K562 (cell line): ENCODE measurements at regions not wholly inside any gene's neighbourhood (a gene's known extent, or its start where the extent isn't known, plus 50 kb on each side); places are given as distances from the start of the nearest gene placed in this dataset.

ENCODE experiments used
- BRCA1 ChIP-seq, 2 experiments: fragments of 450-650 bp in 1 of 2; sonication (generic) in 1 of 2; formaldehyde crosslinking in 1 of 2; IDR thresholded peaks; 2 replicates each; pipeline versions ENCODE4 v1.5.0 to v1.6.1; 2017 to 2020; ENCODE audit warnings: mild to moderate bottlenecking in 1 of 2, missing genetic modification reagents in 1 of 2
- CC2D1A ChIP-seq: fragments of 450-650 bp; IDR thresholded peaks from 2 replicates; pipeline ENCODE4 v1.6.1; 2017; ENCODE audit warnings: mild to moderate bottlenecking
- CEBPG ChIP-seq, 3 experiments: fragments of 200-800 bp in 1 of 3; sonication (Bioruptor generic) in 1 of 3; sonication (generic) in 1 of 3; formaldehyde crosslinking in 1 of 3; IDR thresholded peaks in 2 of 3; conservative IDR thresholded peaks in 1 of 3; 2 replicates each; pipeline versions ENCODE4 v1.6.1 to v1.8.0; 2016 to 2022; ENCODE audit warnings: missing compliant biosample characterization in 2 of 3, missing genetic modification characterization in 2 of 3, mild to moderate bottlenecking in 1 of 3, missing genetic modification reagents in 1 of 3
- FOSL1 ChIP-seq: fragments of 200-800 bp; sonication (Bioruptor generic); conservative IDR thresholded peaks from 2 replicates; pipeline ENCODE4 v1.6.1; 2016; ENCODE audit warnings: missing genetic modification characterization, missing compliant biosample characterization
- GTF2A2 ChIP-seq: IDR thresholded peaks from 2 replicates; pipeline ENCODE4 v1.6.1; 2016; ENCODE audit warnings: mild to moderate bottlenecking, missing genetic modification characterization, missing compliant biosample characterization
- HDGF ChIP-seq: fragments of 450-650 bp; IDR thresholded peaks from 2 replicates; pipeline ENCODE4 v1.6.1; 2016
- NFATC3 ChIP-seq: fragments of 450-650 bp; IDR thresholded peaks from 2 replicates; pipeline ENCODE4 v1.6.1; 2017; ENCODE audit warnings: mild to moderate bottlenecking
- NR2C1 ChIP-seq, 2 experiments: fragments of 450-650 bp; IDR thresholded peaks; 2 replicates each; pipeline ENCODE4 v1.6.1; 2017; ENCODE audit warnings: mild to moderate bottlenecking in 2 of 2, antibody characterized with exemption in 1 of 2, inconsistent platforms in 1 of 2, missing compliant biosample characterization in 1 of 2, missing genetic modification characterization in 1 of 2
- PCBP1 ChIP-seq: fragments of 200-400 bp; formaldehyde crosslinking; IDR thresholded peaks from 2 replicates; pipeline ENCODE4 v1.6.1; 2018; ENCODE audit warnings: mild to moderate bottlenecking, low read depth, low read length; ENCODE audit not compliant: poor library complexity, severe bottlenecking
- RAD51 ChIP-seq: fragments of 450-650 bp; IDR thresholded peaks from 2 replicates; pipeline ENCODE4 v1.7.1; 2016; ENCODE audit warnings: low read depth, mild to moderate bottlenecking, borderline replicate concordance
- TRIM28 ChIP-seq: fragments of 450-650 bp; IDR thresholded peaks from 2 replicates; pipeline ENCODE4 v1.6.1; 2017
- ZFP30 ChIP-seq: fragments of 250-450 bp; sonication (Bioruptor Pico); IDR thresholded peaks from 2 replicates; pipeline ENCODE4 v1.8.0; 2022; ENCODE audit warnings: moderate library complexity, mild to moderate bottlenecking, inconsistent platforms, borderline replicate concordance
- TF ChIP-seq, protein P1 (sequence below): fragments of 250-450 bp; sonication (Bioruptor Pico); IDR thresholded peaks from 2 replicates; pipeline ENCODE4 v1.8.0; 2022; ENCODE audit warnings: moderate library complexity, mild to moderate bottlenecking, inconsistent platforms
- TF ChIP-seq, protein P2 (sequence below): fragments of 450-650 bp; IDR thresholded peaks from 2 replicates; pipeline ENCODE4 v1.7.1; 2018; ENCODE audit warnings: mild to moderate bottlenecking, low read depth; ENCODE audit not compliant: partially characterized antibody
- TF ChIP-seq, protein P3 (sequence below), 2 experiments: fragments of 250-450 bp in 1 of 2; fragments of 450-650 bp in 1 of 2; sonication (Bioruptor Pico) in 1 of 2; IDR thresholded peaks; 2 replicates each; pipeline versions ENCODE4 v1.6.1 to v1.8.0; 2016 to 2021; ENCODE audit warnings: mild to moderate bottlenecking in 2 of 2, moderate library complexity in 2 of 2, missing compliant biosample characterization in 1 of 2, missing genetic modification characterization in 1 of 2
- TF ChIP-seq, protein P4 (sequence below): fragments of 450-650 bp; formaldehyde crosslinking; IDR thresholded peaks from 2 replicates; pipeline ENCODE4 v1.4.0; 2020; ENCODE audit warnings: mild to moderate bottlenecking
- TF ChIP-seq, protein P5 (sequence below): fragments of 450-650 bp; formaldehyde crosslinking; IDR thresholded peaks from 2 replicates; pipeline ENCODE4 v1.4.0; 2020; ENCODE audit warnings: mild to moderate bottlenecking, moderate library complexity
- TF ChIP-seq, protein P6 (sequence below): fragments of 250-450 bp; sonication (Bioruptor Pico); IDR thresholded peaks from 2 replicates; pipeline ENCODE4 v1.4.0; 2020; ENCODE audit warnings: mild to moderate bottlenecking

DNA sequence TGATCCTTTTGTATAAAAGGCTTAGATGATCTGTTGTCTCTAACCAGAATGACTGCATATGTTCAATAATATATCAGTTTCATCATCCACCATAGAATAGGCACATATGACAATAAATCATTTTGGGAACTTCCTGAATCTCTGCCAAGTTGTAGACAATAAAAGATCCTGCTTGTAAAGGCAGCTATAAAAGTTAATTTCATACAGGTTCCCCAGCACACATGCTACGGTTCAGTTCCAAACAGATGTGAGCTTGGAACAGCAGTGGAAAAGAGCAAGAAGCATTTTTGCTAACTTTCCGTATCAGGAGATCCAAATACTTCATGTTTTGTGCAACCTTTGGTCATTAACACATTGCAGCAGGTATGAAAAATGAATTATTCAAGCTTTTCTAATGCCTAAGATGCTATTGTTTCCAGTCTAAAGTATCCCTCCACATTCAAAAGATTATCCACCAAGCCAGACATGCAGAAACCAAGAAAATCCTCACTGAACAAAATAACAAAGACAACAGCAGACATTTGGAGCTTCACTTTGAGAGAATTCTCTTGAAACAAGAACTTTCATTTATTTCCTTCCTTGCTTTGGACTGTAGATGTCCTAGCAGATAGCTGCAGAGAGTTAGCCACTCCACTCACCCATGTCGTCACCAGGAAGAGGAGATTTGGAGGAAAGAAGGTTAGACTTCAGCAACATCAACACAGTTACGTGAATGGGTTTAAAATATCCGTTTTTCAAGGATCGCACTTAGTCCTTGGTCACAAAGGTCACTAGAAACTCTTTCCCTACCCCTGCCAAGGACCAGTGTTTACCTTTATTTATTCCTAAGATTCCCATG lies 453.5 kb upstream of the JARID2 start (continued):
- TF ChIP-seq, protein P1, sequence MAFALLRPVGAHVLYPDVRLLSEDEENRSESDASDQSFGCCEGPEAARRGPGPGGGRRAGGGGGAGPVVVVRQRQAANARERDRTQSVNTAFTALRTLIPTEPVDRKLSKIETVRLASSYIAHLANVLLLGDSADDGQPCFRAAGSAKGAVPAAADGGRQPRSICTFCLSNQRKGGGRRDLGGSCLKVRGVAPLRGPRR (CRISPR knock-in tag), result no peak
- no peak for TF ChIP-seq CC2D1A
- peak; percentile 44; the same call in 1 of the 2 replicates for TF ChIP-seq FOSL1 (tag)
- no peak for TF ChIP-seq BRCA1 (IDR thresholded peaks at IDR 0.05)
- no peak for TF ChIP-seq BRCA1 (CRISPR knock-in tag; IDR thresholded peaks at IDR 0.05)
- no peak for TF ChIP-seq PCBP1
- TF ChIP-seq HDGF, result no peak
- TF ChIP-seq, protein P2, sequence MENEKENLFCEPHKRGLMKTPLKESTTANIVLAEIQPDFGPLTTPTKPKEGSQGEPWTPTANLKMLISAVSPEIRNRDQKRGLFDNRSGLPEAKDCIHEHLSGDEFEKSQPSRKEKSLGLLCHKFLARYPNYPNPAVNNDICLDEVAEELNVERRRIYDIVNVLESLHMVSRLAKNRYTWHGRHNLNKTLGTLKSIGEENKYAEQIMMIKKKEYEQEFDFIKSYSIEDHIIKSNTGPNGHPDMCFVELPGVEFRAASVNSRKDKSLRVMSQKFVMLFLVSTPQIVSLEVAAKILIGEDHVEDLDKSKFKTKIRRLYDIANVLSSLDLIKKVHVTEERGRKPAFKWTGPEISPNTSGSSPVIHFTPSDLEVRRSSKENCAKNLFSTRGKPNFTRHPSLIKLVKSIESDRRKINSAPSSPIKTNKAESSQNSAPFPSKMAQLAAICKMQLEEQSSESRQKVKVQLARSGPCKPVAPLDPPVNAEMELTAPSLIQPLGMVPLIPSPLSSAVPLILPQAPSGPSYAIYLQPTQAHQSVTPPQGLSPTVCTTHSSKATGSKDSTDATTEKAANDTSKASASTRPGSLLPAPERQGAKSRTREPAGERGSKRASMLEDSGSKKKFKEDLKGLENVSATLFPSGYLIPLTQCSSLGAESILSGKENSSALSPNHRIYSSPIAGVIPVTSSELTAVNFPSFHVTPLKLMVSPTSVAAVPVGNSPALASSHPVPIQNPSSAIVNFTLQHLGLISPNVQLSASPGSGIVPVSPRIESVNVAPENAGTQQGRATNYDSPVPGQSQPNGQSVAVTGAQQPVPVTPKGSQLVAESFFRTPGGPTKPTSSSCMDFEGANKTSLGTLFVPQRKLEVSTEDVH, result no peak
- TF ChIP-seq, protein P3, sequence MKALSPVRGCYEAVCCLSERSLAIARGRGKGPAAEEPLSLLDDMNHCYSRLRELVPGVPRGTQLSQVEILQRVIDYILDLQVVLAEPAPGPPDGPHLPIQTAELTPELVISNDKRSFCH (CRISPR knock-in tag; IDR thresholded peaks at IDR 0.05), result no peak
- TF ChIP-seq, protein P3 (tag; IDR thresholded peaks at IDR 0.05), result no peak
- peak; percentile 53; the same call in 1 of the 2 replicates for TF ChIP-seq GTF2A2 (tag)
- TF ChIP-seq NFATC3, result no peak
- TF ChIP-seq, protein P4, sequence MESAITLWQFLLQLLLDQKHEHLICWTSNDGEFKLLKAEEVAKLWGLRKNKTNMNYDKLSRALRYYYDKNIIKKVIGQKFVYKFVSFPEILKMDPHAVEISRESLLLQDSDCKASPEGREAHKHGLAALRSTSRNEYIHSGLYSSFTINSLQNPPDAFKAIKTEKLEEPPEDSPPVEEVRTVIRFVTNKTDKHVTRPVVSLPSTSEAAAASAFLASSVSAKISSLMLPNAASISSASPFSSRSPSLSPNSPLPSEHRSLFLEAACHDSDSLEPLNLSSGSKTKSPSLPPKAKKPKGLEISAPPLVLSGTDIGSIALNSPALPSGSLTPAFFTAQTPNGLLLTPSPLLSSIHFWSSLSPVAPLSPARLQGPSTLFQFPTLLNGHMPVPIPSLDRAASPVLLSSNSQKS (CRISPR knock-in tag), result no peak
- TF ChIP-seq, protein P5, sequence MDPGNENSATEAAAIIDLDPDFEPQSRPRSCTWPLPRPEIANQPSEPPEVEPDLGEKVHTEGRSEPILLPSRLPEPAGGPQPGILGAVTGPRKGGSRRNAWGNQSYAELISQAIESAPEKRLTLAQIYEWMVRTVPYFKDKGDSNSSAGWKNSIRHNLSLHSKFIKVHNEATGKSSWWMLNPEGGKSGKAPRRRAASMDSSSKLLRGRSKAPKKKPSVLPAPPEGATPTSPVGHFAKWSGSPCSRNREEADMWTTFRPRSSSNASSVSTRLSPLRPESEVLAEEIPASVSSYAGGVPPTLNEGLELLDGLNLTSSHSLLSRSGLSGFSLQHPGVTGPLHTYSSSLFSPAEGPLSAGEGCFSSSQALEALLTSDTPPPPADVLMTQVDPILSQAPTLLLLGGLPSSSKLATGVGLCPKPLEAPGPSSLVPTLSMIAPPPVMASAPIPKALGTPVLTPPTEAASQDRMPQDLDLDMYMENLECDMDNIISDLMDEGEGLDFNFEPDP (CRISPR knock-in tag), result no peak
- 0 out of 2 replicates have a peak, but pooled peaks have one; percentile 10 for TF ChIP-seq NR2C1 (IDR thresholded peaks at IDR 0.05)
- 0 out of 2 replicates have a peak, but pooled peaks have one; percentile 13 for TF ChIP-seq NR2C1 (tag; IDR thresholded peaks at IDR 0.05)
- no peak for TF ChIP-seq CEBPG (CRISPR knock-in tag; IDR thresholded peaks at IDR 0.05)
- 0 out of 4 replicates have a peak, but pooled peaks have one; percentile 22 to 27 for TF ChIP-seq CEBPG (tag; conservative IDR thresholded peaks at IDR 0.05 in 1 of 2, IDR thresholded peaks at IDR 0.05 in 1 of 2)
- no peak for TF ChIP-seq TRIM28
- TF ChIP-seq, protein P6, sequence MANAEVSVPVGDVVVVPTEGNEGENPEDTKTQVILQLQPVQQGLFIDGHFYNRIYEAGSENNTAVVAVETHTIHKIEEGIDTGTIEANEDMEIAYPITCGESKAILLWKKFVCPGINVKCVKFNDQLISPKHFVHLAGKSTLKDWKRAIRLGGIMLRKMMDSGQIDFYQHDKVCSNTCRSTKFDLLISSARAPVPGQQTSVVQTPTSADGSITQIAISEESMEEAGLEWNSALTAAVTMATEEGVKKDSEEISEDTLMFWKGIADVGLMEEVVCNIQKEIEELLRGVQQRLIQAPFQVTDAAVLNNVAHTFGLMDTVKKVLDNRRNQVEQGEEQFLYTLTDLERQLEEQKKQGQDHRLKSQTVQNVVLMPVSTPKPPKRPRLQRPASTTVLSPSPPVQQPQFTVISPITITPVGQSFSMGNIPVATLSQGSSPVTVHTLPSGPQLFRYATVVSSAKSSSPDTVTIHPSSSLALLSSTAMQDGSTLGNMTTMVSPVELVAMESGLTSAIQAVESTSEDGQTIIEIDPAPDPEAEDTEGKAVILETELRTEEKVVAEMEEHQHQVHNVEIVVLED (CRISPR knock-in tag), result no peak
- no peak for TF ChIP-seq RAD51
- no peak for TF ChIP-seq ZFP30 (CRISPR knock-in tag)
